Thyroid gland (tissue), 4 donors: ENCODE measurements at regions not wholly inside any gene's neighbourhood (a gene's known extent, or its start where the extent isn't known, plus 50 kb on each side); places are given as distances from the start of the nearest gene placed in this dataset.

Source experiments
- DNase-seq, 2 donors: peaks; one replicate each; pipeline ENCODE4 v3.0.0-alpha.2; 2019
- H3K27ac ChIP-seq, 3 donors: fragments of 200-600 bp; sonication (generic); 1 replicate in 2 of 3; 2 replicates in 1 of 3; pipeline ENCODE4 v1.5.1; 2016 to 2019; ENCODE audit warnings: mild to moderate bottlenecking in 1 of 3, moderate library complexity in 1 of 3
- H3K27me3 ChIP-seq: fragments of 200-600 bp; sonication (generic); one replicate; pipeline ENCODE4 v1.5.1; 2019
- H3K36me3 ChIP-seq, 2 donors: fragments of 200-600 bp; sonication (generic); one replicate each; pipeline ENCODE4 v1.5.1; 2016 to 2019
- H3K4me1 ChIP-seq, 2 donors: fragments of 200-600 bp; sonication (generic); one replicate each; pipeline ENCODE4 v1.5.1; 2017 to 2019
- H3K4me3 ChIP-seq, 3 donors: fragments of 200-600 bp; sonication (generic); replicated peaks in 1 of 3; 1 replicate in 2 of 3; 2 replicates in 1 of 3; pipeline ENCODE4 v1.5.1; 2016; ENCODE audit warnings: mild to moderate bottlenecking in 1 of 3
- H3K9me3 ChIP-seq: fragments of 200-600 bp; sonication (generic); one replicate; pipeline ENCODE4 v1.5.1; 2017
- POLR2A ChIP-seq, 2 donors: fragments of 450-650 bp; IDR thresholded peaks; one replicate each; pipeline ENCODE4 v1.6.1; 2017; ENCODE audit warnings: antibody characterized with exemption in 2 of 2, mild to moderate bottlenecking in 2 of 2, moderate library complexity in 1 of 2
- WGBS, 2 donors: methylation state at CpG; one replicate each; pipeline ENCODE4 v1.1.5; 2017; 5-methylcytosine and 5-hydroxymethylcytosine counted together
- intact Hi-C: fragments of 100-400 bp; cut with DNase I; formaldehyde crosslinking; loops from one replicate; pipeline ENCODE4 v1.15.1; 2023
- TF ChIP-seq, protein P1 (sequence below), 6 experiments: fragments of 200-600 bp in 3 of 6; fragments of 450-650 bp in 3 of 6; sonication (generic) in 3 of 6; IDR thresholded peaks; one replicate each; pipeline ENCODE4 v1.5.1; 2016 to 2019; ENCODE audit warnings: antibody characterized with exemption in 6 of 6, mild to moderate bottlenecking in 2 of 6, inconsistent platforms in 1 of 6, moderate library complexity in 1 of 6

GRCh38 chr18:6542296-6542695 lies 127.6 kb upstream of the L3MBTL4 start:
- Histone ChIP-seq H3K27me3 (no peaks in the 10 kb centered on the region), H3K27ac (no peak overlapping the region), H3K36me3 (no peaks in the 10 kb centered on the region), H3K4me1 (no peaks in the 10 kb centered on the region), H3K4me3 (no peak overlapping the region), H3K9me3 (no peaks in the 10 kb centered on the region)
- 83 to 84% methylated on average over 5 of the region's 5 CpGs for WGBS, 2 donors
- intact Hi-C loops, result loop anchor here (5.0 kb wide), 1 partner anchor 345 kb away; no protein-coding TSS in a partner anchor
- TF ChIP-seq, protein P1, sequence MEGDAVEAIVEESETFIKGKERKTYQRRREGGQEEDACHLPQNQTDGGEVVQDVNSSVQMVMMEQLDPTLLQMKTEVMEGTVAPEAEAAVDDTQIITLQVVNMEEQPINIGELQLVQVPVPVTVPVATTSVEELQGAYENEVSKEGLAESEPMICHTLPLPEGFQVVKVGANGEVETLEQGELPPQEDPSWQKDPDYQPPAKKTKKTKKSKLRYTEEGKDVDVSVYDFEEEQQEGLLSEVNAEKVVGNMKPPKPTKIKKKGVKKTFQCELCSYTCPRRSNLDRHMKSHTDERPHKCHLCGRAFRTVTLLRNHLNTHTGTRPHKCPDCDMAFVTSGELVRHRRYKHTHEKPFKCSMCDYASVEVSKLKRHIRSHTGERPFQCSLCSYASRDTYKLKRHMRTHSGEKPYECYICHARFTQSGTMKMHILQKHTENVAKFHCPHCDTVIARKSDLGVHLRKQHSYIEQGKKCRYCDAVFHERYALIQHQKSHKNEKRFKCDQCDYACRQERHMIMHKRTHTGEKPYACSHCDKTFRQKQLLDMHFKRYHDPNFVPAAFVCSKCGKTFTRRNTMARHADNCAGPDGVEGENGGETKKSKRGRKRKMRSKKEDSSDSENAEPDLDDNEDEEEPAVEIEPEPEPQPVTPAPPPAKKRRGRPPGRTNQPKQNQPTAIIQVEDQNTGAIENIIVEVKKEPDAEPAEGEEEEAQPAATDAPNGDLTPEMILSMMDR (IDR thresholded peaks at IDR 0.05), result no peak
- TF ChIP-seq POLR2A (IDR thresholded peaks at IDR 0.05), result no peak
- no peak for DNase-seq

- TF ChIP-seq, protein P1 (IDR thresholded peaks at IDR 0.05), result peak; percentile 17 to 67 (median 57)
- no peak for TF ChIP-seq POLR2A (IDR thresholded peaks at IDR 0.05)
Observed at GRCh38 chr18:6543330-6543908, 128.7 kb upstream of the L3MBTL4 start.

DNA sequence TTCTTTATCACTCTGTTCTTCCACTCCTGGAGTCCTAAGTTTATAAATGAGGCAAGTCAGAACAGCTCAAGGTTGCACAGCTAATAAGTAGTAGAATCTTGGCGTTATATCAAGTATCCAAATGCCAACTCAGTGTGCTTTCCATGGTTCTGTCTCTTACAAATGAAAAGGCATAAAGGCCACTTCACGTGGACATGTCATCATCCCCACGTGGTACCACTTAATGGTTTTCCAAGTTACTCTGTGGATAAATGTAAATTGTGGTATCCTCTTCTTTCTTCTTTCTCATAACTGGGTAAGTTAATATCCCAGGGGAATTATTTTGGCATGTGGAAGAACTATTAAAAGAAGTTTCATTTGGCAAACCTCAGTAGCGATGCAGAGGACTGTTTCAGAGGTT lies 131.5 kb upstream of the L3MBTL4 start:
- no peak overlapping the region for H3K4me3 ChIP-seq
- no peaks in the 10 kb centered on the region for H3K36me3 ChIP-seq
- H3K9me3 ChIP-seq, result no peaks in the 10 kb centered on the region
- no peaks in the 10 kb centered on the region for H3K4me1 ChIP-seq
- no peak for TF ChIP-seq POLR2A (IDR thresholded peaks at IDR 0.05)
- TF ChIP-seq, protein P1 (IDR thresholded peaks at IDR 0.05), result no peak
- intact Hi-C loops, result no loop called here
- H3K27me3 ChIP-seq, result no peaks in the 10 kb centered on the region
- 56 to 79% methylated on average over 4 of the region's 4 CpGs for WGBS, 2 donors
- DNase-seq, result no peak
- no peak overlapping the region for H3K27ac ChIP-seq

More at GRCh38 chr18:6543330-6543908, 128.7 kb upstream of the L3MBTL4 start:
- intact Hi-C loops, result loop anchor here (5.0 kb wide), 1 partner anchor 344 kb away; no protein-coding TSS in a partner anchor
- Histone ChIP-seq H3K36me3 (no peaks in the 10 kb centered on the region), H3K4me1 (no peaks in the 10 kb centered on the region), H3K27ac (no peak overlapping the region), H3K4me3 (no peak overlapping the region), H3K27me3 (no peaks in the 10 kb centered on the region), H3K9me3 (no peaks in the 10 kb centered on the region)
- no peak for DNase-seq
- 34 to 37% methylated on average over 8 of the region's 8 CpGs for WGBS, 2 donors

GRCh38 chr18:6547476-6547875 lies 132.8 kb upstream of the L3MBTL4 start:
- Histone ChIP-seq H3K27ac (no peak overlapping the region), H3K27me3 (no peaks in the 10 kb centered on the region), H3K9me3 (no peaks in the 10 kb centered on the region), H3K4me3 (no peak overlapping the region), H3K36me3 (no peaks in the 10 kb centered on the region), H3K4me1 (no peaks in the 10 kb centered on the region)
- intact Hi-C loops, result no loop called here
- 92 to 96% methylated on average over 1 of the region's 1 CpG for WGBS, 2 donors
- DNase-seq, result no peak
- TF ChIP-seq POLR2A (IDR thresholded peaks at IDR 0.05), result no peak
- TF ChIP-seq, protein P1 (IDR thresholded peaks at IDR 0.05), result no peak

DNA sequence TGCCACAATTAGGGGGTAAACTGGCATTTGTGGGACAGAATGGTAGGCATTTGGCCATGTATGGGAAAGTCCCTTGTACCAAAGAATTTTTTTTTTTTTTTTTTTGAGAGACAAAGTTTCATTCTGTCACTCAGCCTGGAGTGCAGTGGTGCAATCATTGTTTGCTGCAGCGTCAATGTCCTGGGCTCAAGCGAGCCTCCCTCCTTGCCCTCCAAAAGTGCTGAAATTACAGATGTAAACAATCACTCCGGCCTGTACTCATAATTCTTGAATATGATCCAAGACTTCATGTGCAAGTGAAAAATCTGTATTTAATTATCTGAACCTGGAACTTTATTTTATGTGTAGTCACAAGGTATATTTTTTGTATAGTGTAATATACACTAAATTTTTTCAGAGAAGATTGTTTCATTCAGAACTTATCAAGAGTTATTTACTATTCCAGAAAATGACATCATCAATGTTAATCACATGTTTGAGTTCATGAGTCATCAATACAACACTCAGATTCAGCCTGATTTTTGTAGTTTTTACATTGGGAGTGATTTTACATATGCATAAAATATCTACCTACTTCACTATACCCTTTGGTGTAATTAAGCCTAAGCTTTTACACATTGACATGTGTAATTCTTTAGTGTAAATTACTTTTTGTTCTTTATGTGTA lies 138.7 kb upstream of the L3MBTL4 start:
- no peaks in the 10 kb centered on the region for H3K27me3 ChIP-seq
- no peak for DNase-seq
- 71 to 80% methylated on average over 3 of the region's 3 CpGs for WGBS, 2 donors
- intact Hi-C loops, result no loop called here
- no peaks in the 10 kb centered on the region for H3K9me3 ChIP-seq
- H3K4me1 ChIP-seq, result no peaks in the 10 kb centered on the region
- no peak overlapping the region for H3K27ac ChIP-seq
- no peaks in the 10 kb centered on the region for H3K36me3 ChIP-seq
- H3K4me3 ChIP-seq, result no peak overlapping the region
- TF ChIP-seq POLR2A (IDR thresholded peaks at IDR 0.05), result no peak
- TF ChIP-seq, protein P1 (IDR thresholded peaks at IDR 0.05), result no peak
